Thyroid gland (tissue), 4 donors: ENCODE measurements at regions not wholly inside any gene's neighbourhood (a gene's known extent, or its start where the extent isn't known, plus 50 kb on each side); places are given as distances from the start of the nearest gene placed in this dataset.

Experiments
- CTCF ChIP-seq, 6 experiments: fragments of 200-600 bp in 3 of 6; fragments of 450-650 bp in 3 of 6; sonication (generic) in 3 of 6; IDR thresholded peaks; one replicate each; pipeline ENCODE4 v1.5.1; 2016 to 2019; ENCODE audit warnings: antibody characterized with exemption in 6 of 6, mild to moderate bottlenecking in 2 of 6, inconsistent platforms in 1 of 6, moderate library complexity in 1 of 6
- POLR2A ChIP-seq, 2 donors: fragments of 450-650 bp; IDR thresholded peaks; one replicate each; pipeline ENCODE4 v1.6.1; 2017; ENCODE audit warnings: antibody characterized with exemption in 2 of 2, mild to moderate bottlenecking in 2 of 2, moderate library complexity in 1 of 2

- TF ChIP-seq CTCF (IDR thresholded peaks at IDR 0.05) (no peak), POLR2A (IDR thresholded peaks at IDR 0.05) (no peak)
Observed at GRCh38 chr4:103482893-103483292, 236.9 kb downstream of the TACR3 start.
